HG03439 (cell line): ENCODE measurements at regions not wholly inside any gene's neighbourhood (a gene's known extent, or its start where the extent isn't known, plus 50 kb on each side); places are given as distances from the start of the nearest gene placed in this dataset.
"Not testable (repeated sequence)": the region's sequence is repeated elsewhere in the genome, so short reads cannot be mapped to it uniquely, and the experiment has no call there.

Source experiments
- ATAC-seq: cut with Tn5 transposase; IDR thresholded peaks from one replicate; pipeline ENCODE4 v1.9.1; 2021; ENCODE audit warnings: mild to moderate bottlenecking, moderate library complexity; ENCODE audit not compliant: unreplicated experiment

DNA sequence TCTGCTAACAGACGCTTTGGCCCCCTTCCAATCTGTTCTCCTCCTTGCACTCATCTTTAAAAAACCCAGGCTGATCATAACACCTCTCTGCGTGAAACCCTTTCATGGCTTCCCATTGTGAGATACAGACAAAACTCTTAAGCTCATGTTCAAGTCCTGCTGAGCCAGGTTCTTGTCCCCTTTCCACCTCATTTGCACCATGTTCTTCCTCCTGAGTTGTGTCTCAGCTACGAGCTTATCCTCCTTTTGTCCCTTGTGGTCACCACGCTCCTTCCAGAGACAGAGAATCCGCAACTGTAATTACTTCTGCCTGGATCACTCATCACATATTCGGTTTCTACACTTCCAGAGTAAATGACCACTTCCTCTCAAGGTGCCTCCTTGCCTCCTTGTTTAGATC is 238.8 kb downstream of the ACTR3 start:
- ATAC-seq, result no peak

DNA sequence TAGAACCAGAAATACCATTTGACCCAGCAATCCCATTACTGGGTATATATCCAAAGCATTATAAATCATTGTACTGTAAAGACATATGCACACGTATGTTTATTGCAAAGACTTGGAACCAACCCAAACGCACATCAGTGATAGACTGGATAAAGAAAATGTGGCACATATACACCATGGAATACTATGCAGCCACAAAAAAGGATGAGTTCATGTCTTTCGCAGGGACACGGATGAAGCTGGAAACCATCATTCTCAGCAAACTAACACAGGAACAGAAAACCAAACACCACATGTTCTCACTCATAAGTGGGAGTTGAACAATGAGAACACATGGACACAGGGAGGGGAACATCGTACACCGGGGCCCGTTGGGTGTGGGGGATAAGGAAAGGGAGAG is 242.2 kb downstream of the ACTR3 start:
- not testable (repeated sequence) for ATAC-seq

DNA sequence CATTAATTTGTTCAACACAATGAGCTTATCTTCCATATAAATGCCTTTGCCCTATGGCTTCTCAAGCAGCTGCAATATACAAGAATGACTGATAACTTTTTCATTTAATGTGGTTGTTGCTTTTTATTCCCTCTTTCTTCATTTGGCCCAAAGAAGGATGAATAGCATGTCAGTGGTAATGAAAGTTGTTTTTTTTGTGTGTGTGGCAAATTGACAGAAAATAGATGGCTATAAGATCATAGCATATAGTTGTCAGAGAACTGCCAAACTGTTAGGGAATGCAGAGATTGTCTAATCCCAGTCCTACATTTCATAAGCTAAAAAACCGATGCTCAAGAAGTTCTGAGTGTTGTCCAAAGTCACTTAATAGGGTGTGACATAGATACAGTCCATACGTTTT is 244.3 kb downstream of the ACTR3 start:
- ATAC-seq, result no peak

GRCh38 chr2:114139542-114139941 is 249.7 kb downstream of the ACTR3 start:
- no peak for ATAC-seq

GRCh38 chr2:114156366-114157056 is 266.6 kb downstream of the ACTR3 start:
- ATAC-seq, result no peak

- ATAC-seq, result no peak
These were observed 267.1 kb downstream of the ACTR3 start for GRCh38 chr2:114157057-114157385.

GRCh38 chr2:114160263-114160981 is 270.5 kb downstream of the ACTR3 start:
- ATAC-seq, result no peak

DNA sequence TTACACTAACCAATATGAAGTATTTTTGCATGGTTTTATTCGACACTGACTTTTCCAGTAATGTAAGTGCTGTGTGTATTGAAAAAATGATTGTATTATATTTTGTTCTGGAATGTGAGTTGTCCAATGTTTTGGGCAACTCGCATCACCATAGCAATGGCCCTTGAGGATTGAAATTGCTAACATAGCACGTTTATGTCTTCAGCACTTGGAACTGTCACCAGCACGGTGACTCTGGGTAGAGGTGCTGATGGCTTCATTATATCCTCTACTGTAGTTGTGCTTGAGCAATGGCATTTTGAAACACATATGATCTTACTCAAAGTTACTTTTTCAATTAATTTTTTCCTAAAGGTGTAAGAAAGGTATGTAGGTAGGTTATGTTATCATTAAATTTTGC is 271.5 kb downstream of the ACTR3 start:
- ATAC-seq, result no peak

DNA sequence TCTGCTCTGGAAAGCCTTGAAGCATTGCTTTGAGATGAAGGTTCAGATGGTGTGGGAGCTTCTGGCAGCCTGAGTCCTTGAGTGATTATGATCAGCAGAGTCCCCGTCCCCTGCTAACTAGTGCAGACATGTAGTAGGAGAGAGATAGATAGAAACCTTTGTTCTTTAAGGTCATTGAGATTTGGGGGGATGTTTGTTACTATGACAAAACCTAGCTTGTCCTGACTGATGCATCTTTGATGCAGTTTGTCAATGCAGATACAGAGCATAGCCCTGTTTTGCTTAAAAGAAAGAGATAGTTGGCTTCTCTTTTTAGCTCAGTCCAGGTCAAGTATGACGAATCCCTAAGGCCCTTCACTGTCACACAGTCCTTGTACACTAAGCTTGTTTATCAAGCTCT is 274.6 kb upstream of the DPP10 start:
- no peak for ATAC-seq

DNA sequence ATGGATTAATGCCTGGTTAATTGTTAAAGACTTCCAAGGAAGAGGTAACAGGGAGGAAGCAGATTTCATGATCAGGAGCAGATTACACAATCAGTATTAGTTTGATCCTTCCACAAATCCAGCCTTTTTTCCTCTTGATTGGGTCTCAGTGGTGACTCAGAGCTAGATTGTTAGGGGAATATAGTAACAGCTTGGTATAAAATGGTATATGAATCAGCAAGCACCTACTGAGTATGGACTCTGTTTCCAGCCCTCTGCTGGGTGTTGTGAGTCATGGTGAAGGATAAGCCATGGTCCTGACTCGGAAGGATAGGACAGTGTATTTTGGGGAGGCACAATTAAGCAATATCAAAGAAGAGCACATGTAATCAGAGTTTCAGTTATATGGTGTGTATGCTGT is 272.4 kb upstream of the DPP10 start:
- ATAC-seq, result no peak

GRCh38 chr2:114175507-114175906 is 266.9 kb upstream of the DPP10 start:
- no peak for ATAC-seq

GRCh38 chr2:114185501-114185900 is 256.9 kb upstream of the DPP10 start:
- ATAC-seq, result no peak

DNA sequence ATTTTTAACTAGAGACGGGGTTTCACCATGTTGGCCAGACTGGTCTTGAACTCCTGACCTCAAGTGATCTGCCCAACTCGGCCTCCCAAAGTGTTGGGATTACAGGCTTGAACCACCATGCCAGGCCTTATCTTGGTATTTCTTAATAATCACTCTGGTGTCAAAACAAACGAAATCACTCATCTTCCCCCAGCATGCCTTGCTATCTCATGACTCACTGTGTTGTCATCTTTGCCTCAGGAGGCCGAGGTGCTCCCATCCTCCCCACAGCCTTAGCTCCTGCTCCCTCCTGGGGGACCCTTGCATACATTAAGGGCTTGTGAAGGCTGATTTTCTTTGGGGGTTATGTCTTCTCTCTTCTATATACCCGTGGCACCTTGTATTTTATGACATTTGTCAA is 250.1 kb upstream of the DPP10 start:
- no peak for ATAC-seq

DNA sequence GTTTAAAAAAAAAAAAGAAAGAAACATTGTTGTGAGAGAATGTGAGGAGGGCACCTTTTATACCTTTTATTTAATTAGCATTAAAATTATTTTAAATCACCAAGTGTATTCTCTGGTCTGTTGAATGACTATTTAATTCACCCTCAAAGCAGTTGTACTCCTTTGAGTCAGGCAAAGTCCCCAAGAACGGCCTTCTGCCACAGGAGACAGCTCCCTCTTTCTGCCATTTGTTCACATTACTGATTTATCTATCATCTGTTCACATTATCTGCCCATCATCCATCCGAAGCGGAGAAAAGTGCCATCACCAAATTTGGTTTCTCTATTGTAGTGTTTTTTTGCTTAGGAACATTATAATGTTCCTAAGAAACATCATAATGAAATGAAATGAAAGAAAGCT is 240.7 kb upstream of the DPP10 start:
- no peak for ATAC-seq

DNA sequence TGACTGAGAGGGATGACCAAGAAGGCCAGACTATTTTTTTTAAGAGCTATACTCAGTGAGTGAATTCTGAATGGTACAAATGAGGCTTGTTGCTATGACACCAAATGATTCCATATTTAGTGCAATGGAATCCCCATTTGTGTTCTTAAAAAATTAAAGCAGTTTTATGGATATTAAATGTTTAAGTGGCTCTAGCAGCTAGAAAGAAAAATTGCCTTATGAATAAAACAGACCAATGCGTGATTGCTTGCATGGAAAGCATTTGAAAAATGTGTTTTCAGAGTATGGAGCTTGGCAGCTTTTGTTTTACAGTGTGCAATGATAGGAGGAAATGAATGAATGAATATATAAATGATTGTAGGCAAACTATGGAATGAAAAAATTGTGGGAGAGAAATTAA is 238.8 kb upstream of the DPP10 start:
- no peak for ATAC-seq

DNA sequence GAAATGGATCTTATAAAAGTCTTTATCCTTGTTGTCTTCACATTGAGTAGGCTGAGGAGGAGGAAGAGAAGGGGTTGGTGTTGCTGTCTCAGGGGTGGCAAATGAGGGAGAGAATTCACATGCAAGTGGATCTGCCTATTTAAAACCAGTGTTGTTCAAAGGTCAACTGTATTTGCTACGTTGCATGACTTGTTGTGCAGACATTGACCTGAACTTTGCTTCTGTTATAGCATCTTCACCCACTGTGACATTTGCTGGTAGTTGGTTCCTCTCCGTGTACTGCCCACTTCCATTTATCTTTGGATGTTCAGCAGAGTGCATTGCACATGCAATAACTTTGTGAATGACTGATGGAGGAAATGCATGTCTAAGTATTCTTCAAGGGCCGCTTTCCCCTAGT is 228.6 kb upstream of the DPP10 start:
- ATAC-seq, result no peak

DNA sequence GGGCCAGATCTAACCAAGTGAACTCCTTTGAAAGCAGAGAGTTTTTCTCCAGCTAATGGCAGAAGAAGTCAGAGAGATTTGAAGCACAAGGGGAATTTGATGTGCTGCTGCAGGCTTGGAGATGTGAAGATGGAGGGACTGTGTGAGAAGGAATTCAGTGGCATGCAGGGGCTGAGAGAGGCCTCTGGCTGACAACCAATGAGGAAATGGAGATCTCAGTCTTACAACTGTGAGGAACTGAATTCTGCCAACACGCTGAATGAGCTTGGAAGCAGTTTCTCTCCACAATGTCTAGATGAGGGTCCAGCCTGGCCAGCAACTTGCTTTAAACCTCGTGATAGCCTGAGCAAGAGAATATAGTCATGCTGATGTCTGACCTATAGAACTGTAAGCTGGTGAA is 224.1 kb upstream of the DPP10 start:
- ATAC-seq, result no peak

- ATAC-seq, result no peak
These were observed 223.0 kb upstream of the DPP10 start for GRCh38 chr2:114219456-114219855.

GRCh38 chr2:114222344-114222743 is 220.1 kb upstream of the DPP10 start:
- no peak for ATAC-seq

- ATAC-seq, result no peak
These were observed 210.5 kb upstream of the DPP10 start for GRCh38 chr2:114231921-114232320.

DNA sequence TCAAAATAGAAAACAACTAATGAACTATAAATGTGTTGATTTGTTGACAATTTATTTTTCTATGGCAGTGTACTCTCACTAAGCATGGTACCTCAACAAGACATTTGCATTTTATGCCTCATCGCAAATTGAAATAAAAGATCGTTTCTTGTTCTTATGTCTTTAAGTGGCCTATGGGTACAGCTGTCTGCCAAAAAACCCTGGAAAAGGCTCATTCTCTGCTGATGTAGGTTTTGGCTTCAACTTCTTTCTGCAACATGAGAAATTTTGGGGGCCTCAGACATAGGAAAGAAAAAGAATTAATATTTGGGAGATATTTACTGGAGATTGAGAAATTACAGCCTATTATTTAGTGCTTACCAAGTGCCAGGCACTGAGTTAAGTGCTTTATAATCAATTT is 205.1 kb upstream of the DPP10 start:
- no peak for ATAC-seq

DNA sequence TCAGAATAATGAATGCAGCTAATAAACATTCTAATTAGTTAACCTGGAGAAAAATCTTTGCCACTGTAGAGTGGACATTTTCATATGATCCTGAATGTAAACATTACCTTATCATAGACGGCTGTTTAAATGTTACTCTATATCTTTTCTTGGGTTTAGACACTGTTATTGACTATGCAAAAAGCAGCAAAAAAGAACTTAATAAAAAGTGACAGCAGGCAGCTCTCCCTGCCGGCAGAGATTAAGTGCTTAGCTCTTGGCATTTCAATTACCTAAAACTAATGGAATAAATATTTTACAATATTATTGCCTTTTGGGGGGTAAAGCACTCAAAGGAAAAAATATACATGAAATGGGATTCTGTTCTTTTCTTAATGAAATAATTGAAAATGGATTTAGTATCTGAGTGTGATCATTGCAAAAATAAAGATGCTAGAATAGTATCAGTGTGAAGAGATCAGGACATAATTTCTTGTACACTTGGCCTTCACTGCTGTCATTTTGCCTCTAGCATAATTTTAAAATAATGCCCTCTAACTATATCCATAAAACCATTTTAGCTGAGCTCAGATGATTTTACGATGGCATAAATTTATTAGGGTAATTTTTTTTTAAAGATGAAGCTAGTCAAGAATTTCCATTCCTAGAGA is 203.4 kb upstream of the DPP10 start:
- ATAC-seq, result no peak
